CD14-positive monocyte (primary cell): ENCODE measurements at regions not wholly inside any gene's neighbourhood (a gene's known extent, or its start where the extent isn't known, plus 50 kb on each side); places are given as distances from the start of the nearest gene placed in this dataset.
A peak's percentile ranks its signal among the peaks of the same experiment; 100 is the strongest.

ENCODE experiments used
- DNase-seq, 3 donors: peaks; one replicate each; pipeline ENCODE4 v3.0.0-alpha.2; 2011 to 2022
- H2AFZ ChIP-seq: 2 replicates; pipeline ENCODE4 v1.6.0; 2012; ENCODE audit warnings: mild to moderate bottlenecking, low read depth, low read length, inconsistent platforms; ENCODE audit not compliant: insufficient read depth, poor library complexity, severe bottlenecking
- H3K27ac ChIP-seq, 2 donors: 1 replicate in 1 of 2; 2 replicates in 1 of 2; pipeline ENCODE4 v1.5.1; 2012 to 2013; ENCODE audit warnings: low read length in 2 of 2, control low read depth in 1 of 2, inconsistent platforms in 1 of 2, low read depth in 1 of 2, mild to moderate bottlenecking in 1 of 2
- H3K27me3 ChIP-seq, 2 donors: one replicate each; pipeline versions ENCODE4 v1.6.0 to v1.6.1; 2011 to 2013; ENCODE audit warnings: low read length in 2 of 2; ENCODE audit not compliant: control insufficient read depth in 2 of 2, insufficient read depth in 2 of 2
- H3K36me3 ChIP-seq, 2 donors: replicated peaks in 1 of 2; 1 replicate in 1 of 2; 2 replicates in 1 of 2; pipeline versions ENCODE4 v1.5.1 to v1.6.1; 2012 to 2013; ENCODE audit warnings: low read length in 2 of 2, control low read depth in 1 of 2, inconsistent platforms in 1 of 2, mild to moderate bottlenecking in 1 of 2; ENCODE audit not compliant: insufficient read depth in 2 of 2, control insufficient read depth in 1 of 2
- H3K4me1 ChIP-seq, 2 donors: 1 replicate in 1 of 2; 2 replicates in 1 of 2; pipeline versions ENCODE4 v1.5.1 to v1.6.1; 2012 to 2013; ENCODE audit warnings: low read length in 2 of 2, control low read depth in 1 of 2, inconsistent platforms in 1 of 2, mild to moderate bottlenecking in 1 of 2, moderate library complexity in 1 of 2; ENCODE audit not compliant: insufficient read depth in 2 of 2, control insufficient read depth in 1 of 2
- H3K4me2 ChIP-seq: replicated peaks from 2 replicates; pipeline ENCODE3; 2012; ENCODE audit warnings: low read length, moderate library complexity, mild to moderate bottlenecking; ENCODE audit not compliant: poor library complexity, severe bottlenecking; ENCODE audit errors: extremely low read depth
- H3K4me3 ChIP-seq, 3 experiments: fragments of 200-600 bp in 1 of 3; sonication (generic) in 1 of 3; replicated peaks in 1 of 3; 1 replicate in 2 of 3; 2 replicates in 1 of 3; pipeline ENCODE4 v1.5.1; 2011 to 2013; ENCODE audit warnings: low read length in 3 of 3, mild to moderate bottlenecking in 3 of 3, control low read depth in 2 of 3, low read depth in 2 of 3, inconsistent platforms in 1 of 3, moderate library complexity in 1 of 3
- H3K79me2 ChIP-seq: 2 replicates; pipeline ENCODE4 v1.6.0; 2012; ENCODE audit warnings: mild to moderate bottlenecking, control low read depth, inconsistent platforms, low read length, moderate library complexity; ENCODE audit not compliant: insufficient read depth
- H3K9ac ChIP-seq: 2 replicates; pipeline ENCODE4 v1.6.0; 2017; ENCODE audit warnings: low read length, mild to moderate bottlenecking; ENCODE audit not compliant: insufficient read depth, poor library complexity, severe bottlenecking
- H3K9me3 ChIP-seq, 2 donors: replicated peaks in 1 of 2; 1 replicate in 1 of 2; 2 replicates in 1 of 2; pipeline versions ENCODE4 v1.5.1 to v1.6.1; 2012 to 2013; ENCODE audit warnings: low read length in 2 of 2, control low read depth in 1 of 2; ENCODE audit not compliant: control insufficient read depth in 1 of 2, insufficient read depth in 1 of 2
- H4K20me1 ChIP-seq: 2 replicates; pipeline ENCODE4 v1.6.0; 2012; ENCODE audit warnings: mild to moderate bottlenecking, low read length, control low read depth, moderate library complexity; ENCODE audit not compliant: insufficient read depth
- H3K27ac Mint-ChIP-seq, 7 donors: one replicate each; pipeline ENCODE4 v1.8.0; 2020; ENCODE audit warnings: mild to moderate bottlenecking in 7 of 7, mixed read lengths in 7 of 7, moderate library complexity in 6 of 7, inconsistent platforms in 2 of 7
- H3K27me3 Mint-ChIP-seq, 3 donors: one replicate each; pipeline ENCODE4 v1.8.0; 2021 to 2022; ENCODE audit warnings: low read depth in 3 of 3, mild to moderate bottlenecking in 3 of 3, mixed read lengths in 3 of 3, moderate library complexity in 3 of 3, inconsistent platforms in 1 of 3
- H3K36me3 Mint-ChIP-seq, 2 donors: one replicate each; pipeline ENCODE4 v1.8.0; 2020; ENCODE audit warnings: mixed read lengths in 2 of 2, inconsistent platforms in 1 of 2, mild to moderate bottlenecking in 1 of 2
- H3K4me1 Mint-ChIP-seq: one replicate; pipeline ENCODE4 v1.8.0; 2020; ENCODE audit warnings: mild to moderate bottlenecking, mixed read lengths
- H3K4me3 Mint-ChIP-seq, 2 donors: one replicate each; pipeline ENCODE4 v1.8.0; 2020; ENCODE audit warnings: mild to moderate bottlenecking in 2 of 2, mixed read lengths in 2 of 2, moderate library complexity in 1 of 2
- H3K9me3 Mint-ChIP-seq, 7 donors: one replicate each; pipeline ENCODE4 v1.8.0; 2020 to 2022; ENCODE audit warnings: mixed read lengths in 7 of 7, mild to moderate bottlenecking in 6 of 7, moderate library complexity in 6 of 7, inconsistent platforms in 2 of 7
- CTCF ChIP-seq: fragments of 200-600 bp; IDR thresholded peaks from one replicate; pipeline ENCODE4 v1.8.0; 2022; ENCODE audit warnings: antibody characterized with exemption, mild to moderate bottlenecking
- WGBS: methylation state at CpG from one replicate; pipeline ENCODE4 v1.1.5; 2013; ENCODE audit warnings: missing lambda C conversion rate; ENCODE audit not compliant: insufficient coverage; 5-methylcytosine and 5-hydroxymethylcytosine counted together
- intact Hi-C, 2 donors: fragments of 100-400 bp; cut with micrococcal nuclease; formaldehyde crosslinking; loops; one replicate each; pipeline versions ENCODE4 v1.15.0 to v1.15.1; 2023

GRCh38 chr3:16704941-16705340 lies 99.7 kb upstream of the DAZL start:
- Histone ChIP-seq H3K27me3 (no peaks in the 10 kb centered on the region), H3K9ac (no peak overlapping the region), H3K36me3 (no peaks in the 10 kb centered on the region), H3K27ac (peak overlapping the region in 1 of 2 donors; percentile 65), H3K4me2 (peak overlapping the region; percentile 9), H3K4me3 (no peak overlapping the region), H3K4me1 (peaks cover 13 to 15% of the 10 kb centered on the region in 2 donors), H3K9me3 (no peaks in the 10 kb centered on the region), H2AFZ (no peak overlapping the region), H3K79me2 (no peaks in the 10 kb centered on the region), H4K20me1 (no peaks in the 10 kb centered on the region)
- Mint-ChIP-seq H3K36me3 (no peaks in the 10 kb centered on the region), H3K27me3 (peaks cover 0 to 4% (median 3%) of the 10 kb centered on the region in 3 donors), H3K4me3 (no peak overlapping the region), H3K27ac (no peak overlapping the region), H3K9me3 (peaks cover 0 to 4% (median 0%) of the 10 kb centered on the region in 7 donors), H3K4me1 (peaks cover 3% of the 10 kb centered on the region)
- TF ChIP-seq CTCF = no peak
- WGBS = 29% methylated on average over 2 of the region's 2 CpGs
- intact Hi-C loops = no loop called here
- DNase-seq = peak; percentile 38 to 39 (median 39)

DNA sequence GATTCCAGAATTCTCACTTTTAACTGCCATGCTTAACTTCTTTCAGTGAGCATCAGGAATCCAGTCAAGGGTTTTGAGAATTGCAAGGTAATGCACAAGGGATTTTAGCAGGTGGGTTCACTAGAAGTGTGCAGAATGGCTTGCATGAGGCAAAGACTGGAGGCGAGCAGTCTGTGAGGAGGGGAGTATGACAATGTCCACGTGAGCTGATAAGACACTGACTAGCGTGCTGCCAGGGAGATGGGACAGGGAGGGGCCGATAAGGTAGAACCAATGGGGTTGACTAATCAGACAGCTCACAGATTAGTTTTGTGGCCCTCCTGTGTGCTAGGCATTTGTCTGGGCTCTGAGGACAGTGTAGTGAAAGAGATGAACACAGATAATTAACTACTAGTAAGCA lies 102.0 kb upstream of the DAZL start:
- Histone ChIP-seq H3K27ac (no peak overlapping the region), H3K9ac (no peak overlapping the region), H3K9me3 (no peaks in the 10 kb centered on the region), H3K4me2 (no peak overlapping the region), H3K27me3 (no peaks in the 10 kb centered on the region), H3K79me2 (no peaks in the 10 kb centered on the region), H2AFZ (no peak overlapping the region), H3K36me3 (no peaks in the 10 kb centered on the region), H4K20me1 (no peaks in the 10 kb centered on the region), H3K4me3 (no peak overlapping the region), H3K4me1 (peaks cover 13 to 15% of the 10 kb centered on the region in 2 donors)
- 80% methylated on average over 3 of the region's 4 CpGs for WGBS
- Mint-ChIP-seq H3K9me3 (peaks cover 0 to 5% (median 2%) of the 10 kb centered on the region in 7 donors), H3K4me1 (no peaks in the 10 kb centered on the region), H3K4me3 (no peak overlapping the region), H3K27ac (no peak overlapping the region), H3K36me3 (no peaks in the 10 kb centered on the region), H3K27me3 (peaks cover 0 to 2% (median 0%) of the 10 kb centered on the region in 3 donors)
- no peak for DNase-seq
- no peak for TF ChIP-seq CTCF
- intact Hi-C loops = no loop called here
